ENCODE measurements at regions not wholly inside any gene's neighbourhood (a gene's known extent, or its start where the extent isn't known, plus 50 kb on each side); places are given as distances from the start of the nearest gene placed in this dataset.

GRCh38 chr13:34700155-34700554 lies 241.9 kb upstream of the NBEA start:
- no peaks in the 10 kb centered on the region for H3K9me3 ChIP-seq (ENCODE audit: insufficient read depth, low read depth, low read length)
- no CpG with 5 or more reads among the region's 5 CpGs for WGBS (ENCODE audit: extremely low coverage, insufficient coverage, insufficient read length)
- no peak overlapping the region for H2BK12ac ChIP-seq (ENCODE audit: low read length)

DNA sequence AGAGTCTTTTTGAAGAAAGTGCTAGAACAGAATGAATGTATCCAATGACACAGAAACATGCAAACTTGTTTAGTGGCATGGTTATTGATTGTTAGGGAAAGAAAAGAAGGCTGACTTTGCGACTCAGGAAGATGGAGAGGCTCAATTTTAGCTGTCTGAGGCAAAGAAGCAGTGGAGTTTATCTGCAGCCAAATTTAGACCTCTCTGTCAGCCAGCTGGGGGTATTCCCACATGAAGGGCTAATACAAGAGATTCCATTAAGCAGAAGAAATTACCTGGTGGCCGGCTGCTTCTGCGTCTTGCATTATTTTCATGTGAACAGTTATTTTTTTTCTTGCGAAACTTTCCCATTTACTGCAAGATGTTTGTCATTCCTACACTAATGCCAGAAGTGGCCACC lies 240.2 kb upstream of the NBEA start:
- Histone ChIP-seq H2AK5ac (ENCODE audit: low read length) (no peak overlapping the region), H3K79me2 (ENCODE audit: control insufficient read depth, insufficient read depth, low read length, poor library complexity) (no peaks in the 10 kb centered on the region), H3K14ac (ENCODE audit: low read length) (no peak overlapping the region), H3K4ac (ENCODE audit: low read depth, low read length) (no peak overlapping the region), H4K91ac (ENCODE audit: low read depth, low read length) (no peak overlapping the region), H3K27me3 (ENCODE audit: insufficient read depth, low read length) (no peaks in the 10 kb centered on the region), H3K4me2 (ENCODE audit: low read length) (no peak overlapping the region), H3K36me3 (ENCODE audit: control insufficient read depth in 1 of 2, insufficient read depth in 2 of 2, low read length in 2 of 2) (no peaks in the 10 kb centered on the region), H3K18ac (ENCODE audit: low read length) (no peak overlapping the region), H3K4me3 (ENCODE audit: low read depth, low read length) (no peak overlapping the region), H3K79me1 (ENCODE audit: low read length) (no peaks in the 10 kb centered on the region), H3K23ac (ENCODE audit: low read length) (no peak overlapping the region), H3K27ac (ENCODE audit: low read depth, low read length) (no peak overlapping the region), H2BK5ac (ENCODE audit: low read depth, low read length, poor library complexity) (no peak overlapping the region), H2AFZ (ENCODE audit: insufficient read depth, low read length, poor library complexity) (no peak overlapping the region), H4K12ac (ENCODE audit: low read depth, low read length) (no peak overlapping the region), H3K4me1 (ENCODE audit: control insufficient read depth in 1 of 2, insufficient read depth in 2 of 2, low read length in 2 of 2) (no peaks in the 10 kb centered on the region), H2BK120ac (ENCODE audit: insufficient read depth, low read length, poor library complexity) (no peak overlapping the region), H2BK12ac (ENCODE audit: low read length) (no peak overlapping the region), H3K9ac (ENCODE audit: low read length) (no peak overlapping the region), H3K9me3 (ENCODE audit: insufficient read depth, low read depth, low read length) (no peaks in the 10 kb centered on the region), H4K8ac (ENCODE audit: low read depth, low read length) (no peak overlapping the region)
- no peak for DNase-seq
- no CpG with 5 or more reads among the region's 4 CpGs for WGBS (ENCODE audit: extremely low coverage, insufficient coverage, insufficient read length)

More at GRCh38 chr13:34700155-34700554, 241.9 kb upstream of the NBEA start:
- no peak overlapping the region for H3K27ac ChIP-seq (ENCODE audit: low read depth, low read length)
- H2BK5ac ChIP-seq (ENCODE audit: low read depth, low read length, poor library complexity) = no peak overlapping the region
- no peaks in the 10 kb centered on the region for H3K79me2 ChIP-seq (ENCODE audit: control insufficient read depth, insufficient read depth, low read length, poor library complexity)
- H4K12ac ChIP-seq (ENCODE audit: low read depth, low read length) = no peak overlapping the region
- no peak overlapping the region for H4K91ac ChIP-seq (ENCODE audit: low read depth, low read length)
- no peak overlapping the region for H3K4me2 ChIP-seq (ENCODE audit: low read length)
- H3K4ac ChIP-seq (ENCODE audit: low read depth, low read length) = no peak overlapping the region
- H3K27me3 ChIP-seq (ENCODE audit: insufficient read depth, low read length) = no peaks in the 10 kb centered on the region
- no peak overlapping the region for H2BK120ac ChIP-seq (ENCODE audit: insufficient read depth, low read length, poor library complexity)
- H2AK5ac ChIP-seq (ENCODE audit: low read length) = no peak overlapping the region
- H4K8ac ChIP-seq (ENCODE audit: low read depth, low read length) = no peak overlapping the region
- no peaks in the 10 kb centered on the region for H3K79me1 ChIP-seq (ENCODE audit: low read length)
- no peaks in the 10 kb centered on the region for H3K36me3 ChIP-seq (ENCODE audit: control insufficient read depth in 1 of 2, insufficient read depth in 2 of 2, low read length in 2 of 2)
- no peak for DNase-seq
- no peaks in the 10 kb centered on the region for H3K4me1 ChIP-seq (ENCODE audit: control insufficient read depth in 1 of 2, insufficient read depth in 2 of 2, low read length in 2 of 2)
- no peak overlapping the region for H3K9ac ChIP-seq (ENCODE audit: low read length)
- H3K18ac ChIP-seq (ENCODE audit: low read length) = no peak overlapping the region
- no peak overlapping the region for H3K23ac ChIP-seq (ENCODE audit: low read length)
- no peak overlapping the region for H3K14ac ChIP-seq (ENCODE audit: low read length)
- no peak overlapping the region for H2AFZ ChIP-seq (ENCODE audit: insufficient read depth, low read length, poor library complexity)
- no peak overlapping the region for H3K4me3 ChIP-seq (ENCODE audit: low read depth, low read length)

GRCh38 chr13:34708566-34709313 lies 233.3 kb upstream of the NBEA start:
- H2BK5ac ChIP-seq (ENCODE audit: low read depth, low read length, poor library complexity) = no peak overlapping the region
- no peak overlapping the region for H3K14ac ChIP-seq (ENCODE audit: low read length)
- no peak overlapping the region for H4K8ac ChIP-seq (ENCODE audit: low read depth, low read length)
- no peaks in the 10 kb centered on the region for H3K79me2 ChIP-seq (ENCODE audit: control insufficient read depth, insufficient read depth, low read length, poor library complexity)
- H4K12ac ChIP-seq (ENCODE audit: low read depth, low read length) = no peak overlapping the region
- H3K27me3 ChIP-seq (ENCODE audit: insufficient read depth, low read length) = no peaks in the 10 kb centered on the region
- no peak overlapping the region for H3K4me2 ChIP-seq (ENCODE audit: low read length)
- H3K18ac ChIP-seq (ENCODE audit: low read length) = no peak overlapping the region
- H3K36me3 ChIP-seq (ENCODE audit: control insufficient read depth in 1 of 2, insufficient read depth in 2 of 2, low read length in 2 of 2) = no peaks in the 10 kb centered on the region
- H2AK5ac ChIP-seq (ENCODE audit: low read length) = no peak overlapping the region
- no peak overlapping the region for H2AFZ ChIP-seq (ENCODE audit: insufficient read depth, low read length, poor library complexity)
- H4K91ac ChIP-seq (ENCODE audit: low read depth, low read length) = no peak overlapping the region
- no peak overlapping the region for H2BK12ac ChIP-seq (ENCODE audit: low read length)
- DNase-seq = no peak
- H2BK120ac ChIP-seq (ENCODE audit: insufficient read depth, low read length, poor library complexity) = no peak overlapping the region
- no peak overlapping the region for H3K4me3 ChIP-seq (ENCODE audit: low read depth, low read length)
- no CpG with 5 or more reads among the region's 1 CpG for WGBS (ENCODE audit: extremely low coverage, insufficient coverage, insufficient read length)
- H3K4ac ChIP-seq (ENCODE audit: low read depth, low read length) = no peak overlapping the region
- H3K4me1 ChIP-seq (ENCODE audit: control insufficient read depth in 1 of 2, insufficient read depth in 2 of 2, low read length in 2 of 2) = no peaks in the 10 kb centered on the region
- no peak overlapping the region for H3K23ac ChIP-seq (ENCODE audit: low read length)
- no peak overlapping the region for H3K27ac ChIP-seq (ENCODE audit: low read depth, low read length)
- no peak overlapping the region for H3K9ac ChIP-seq (ENCODE audit: low read length)
- H3K9me3 ChIP-seq (ENCODE audit: insufficient read depth, low read depth, low read length) = no peaks in the 10 kb centered on the region
- H3K79me1 ChIP-seq (ENCODE audit: low read length) = no peaks in the 10 kb centered on the region

- H3K9ac ChIP-seq (ENCODE audit: low read length) = no peak overlapping the region
- H3K14ac ChIP-seq (ENCODE audit: low read length) = no peak overlapping the region
- no peak overlapping the region for H3K23ac ChIP-seq (ENCODE audit: low read length)
- H3K4me1 ChIP-seq (ENCODE audit: control insufficient read depth in 1 of 2, insufficient read depth in 2 of 2, low read length in 2 of 2) = no peaks in the 10 kb centered on the region
- no peaks in the 10 kb centered on the region for H3K36me3 ChIP-seq (ENCODE audit: control insufficient read depth in 1 of 2, insufficient read depth in 2 of 2, low read length in 2 of 2)
- DNase-seq = no peak
- no peak overlapping the region for H4K8ac ChIP-seq (ENCODE audit: low read depth, low read length)
- no peaks in the 10 kb centered on the region for H3K9me3 ChIP-seq (ENCODE audit: insufficient read depth, low read depth, low read length)
- H4K91ac ChIP-seq (ENCODE audit: low read depth, low read length) = no peak overlapping the region
- H3K27me3 ChIP-seq (ENCODE audit: insufficient read depth, low read length) = no peaks in the 10 kb centered on the region
- no peaks in the 10 kb centered on the region for H3K79me1 ChIP-seq (ENCODE audit: low read length)
- H2AFZ ChIP-seq (ENCODE audit: insufficient read depth, low read length, poor library complexity) = no peak overlapping the region
- H3K4me2 ChIP-seq (ENCODE audit: low read length) = no peak overlapping the region
- no peak overlapping the region for H2AK5ac ChIP-seq (ENCODE audit: low read length)
- WGBS (ENCODE audit: extremely low coverage, insufficient coverage, insufficient read length) = no CpG with 5 or more reads among the region's 4 CpGs
- no peak overlapping the region for H3K4ac ChIP-seq (ENCODE audit: low read depth, low read length)
- no peak overlapping the region for H3K18ac ChIP-seq (ENCODE audit: low read length)
- H3K79me2 ChIP-seq (ENCODE audit: control insufficient read depth, insufficient read depth, low read length, poor library complexity) = no peaks in the 10 kb centered on the region
- no peak overlapping the region for H4K12ac ChIP-seq (ENCODE audit: low read depth, low read length)
- no peak overlapping the region for H3K4me3 ChIP-seq (ENCODE audit: low read depth, low read length)
- no peak overlapping the region for H2BK12ac ChIP-seq (ENCODE audit: low read length)
- no peak overlapping the region for H2BK120ac ChIP-seq (ENCODE audit: insufficient read depth, low read length, poor library complexity)
- no peak overlapping the region for H3K27ac ChIP-seq (ENCODE audit: low read depth, low read length)
- no peak overlapping the region for H2BK5ac ChIP-seq (ENCODE audit: low read depth, low read length, poor library complexity)
These were observed 222.8 kb upstream of the NBEA start for GRCh38 chr13:34719060-34719875.

Data from trophoblast cell (in vitro differentiated cells and primary cell).